ENCODE measurements at regions not wholly inside any gene's neighbourhood (a gene's known extent, or its start where the extent isn't known, plus 50 kb on each side); places are given as distances from the start of the nearest gene placed in this dataset.
"Not testable (repeated sequence)": the region's sequence is repeated elsewhere in the genome, so short reads cannot be mapped to it uniquely, and the experiment has no call there.

GRCh38 chr7:49618028-49618427 is 155.4 kb upstream of the VWC2 start:
- no peak for DNase-seq

DNA sequence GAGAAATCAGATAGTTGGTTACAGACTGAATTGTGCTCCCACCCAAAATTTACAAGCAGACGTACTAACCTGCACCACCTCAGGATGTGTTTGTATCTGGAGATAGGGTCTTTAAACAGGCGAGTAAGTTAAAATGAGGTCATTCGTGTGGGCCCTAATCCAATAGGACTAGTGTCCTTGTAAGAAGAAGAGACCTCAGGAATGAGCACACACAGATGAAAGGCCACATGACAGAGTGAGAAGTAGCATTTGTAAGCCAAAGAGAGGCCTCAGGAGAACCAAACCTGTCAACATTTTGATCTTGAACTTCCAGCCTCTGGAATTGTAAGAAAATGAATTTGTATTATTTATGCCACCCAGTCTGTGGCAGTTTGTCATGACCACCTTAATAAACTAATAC is 149.5 kb upstream of the VWC2 start:
- DNase-seq, result no peak

DNA sequence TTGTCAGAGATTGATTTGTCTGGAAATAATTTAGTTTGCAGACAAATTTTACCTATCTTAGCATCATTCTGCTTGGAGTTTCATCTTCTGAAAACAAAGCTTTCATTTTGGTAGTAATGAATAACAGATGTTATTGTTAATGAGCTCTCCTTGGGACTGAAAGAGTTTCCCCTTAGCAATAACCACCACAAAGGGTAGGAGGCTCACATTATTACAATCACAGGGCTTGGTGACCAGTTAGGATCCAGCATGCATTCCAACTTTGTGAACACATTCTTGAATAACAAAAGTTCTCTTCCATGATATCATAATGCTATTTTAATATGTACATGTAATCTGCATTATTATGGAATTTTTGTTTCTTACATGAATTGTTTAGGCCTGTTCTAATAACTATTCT is 148.8 kb upstream of the VWC2 start:
- no peak for DNase-seq

DNA sequence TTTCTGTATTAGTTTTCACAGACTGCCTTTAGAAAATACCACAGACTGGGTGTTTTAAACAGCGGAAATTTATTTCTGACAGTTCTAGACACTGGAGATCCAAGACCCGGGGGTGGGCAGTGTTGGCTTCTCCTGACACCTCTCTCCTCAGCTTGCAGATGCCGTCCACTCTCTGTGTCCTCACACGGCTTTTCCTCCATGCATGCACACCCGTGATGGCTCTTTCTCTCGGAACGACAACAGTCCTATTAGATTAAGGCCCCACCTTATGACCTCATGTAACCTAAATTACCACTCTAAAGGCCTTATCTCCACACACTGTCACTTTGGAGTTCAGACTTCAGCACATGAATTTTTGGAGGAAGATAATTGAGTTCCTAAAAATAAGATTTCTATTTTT is 142.9 kb upstream of the VWC2 start:
- DNase-seq, result no peak

- DNase-seq, result no peak
Observed at GRCh38 chr7:49631071-49631815, 142.2 kb upstream of the VWC2 start.

DNA sequence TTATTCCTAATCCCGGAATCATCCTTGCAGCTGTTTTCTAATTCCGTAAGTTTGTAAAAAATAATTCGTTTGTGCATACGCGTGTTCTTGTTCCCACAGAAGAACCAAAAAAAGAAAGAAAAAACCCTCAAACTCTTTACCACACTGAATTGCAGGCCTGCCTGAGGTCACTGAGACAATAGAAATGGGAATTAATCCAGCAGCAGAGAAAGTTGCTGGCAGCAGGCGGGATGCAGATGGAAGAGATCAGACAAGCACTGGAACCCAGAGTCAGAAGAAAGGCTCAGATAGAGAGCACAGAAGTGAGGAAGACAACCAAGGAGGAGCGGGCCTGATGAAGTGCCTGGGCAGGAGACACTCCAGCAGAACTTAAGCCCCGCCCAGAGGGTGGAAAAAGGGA is 141.5 kb upstream of the VWC2 start:
- DNase-seq, result no peak

DNA sequence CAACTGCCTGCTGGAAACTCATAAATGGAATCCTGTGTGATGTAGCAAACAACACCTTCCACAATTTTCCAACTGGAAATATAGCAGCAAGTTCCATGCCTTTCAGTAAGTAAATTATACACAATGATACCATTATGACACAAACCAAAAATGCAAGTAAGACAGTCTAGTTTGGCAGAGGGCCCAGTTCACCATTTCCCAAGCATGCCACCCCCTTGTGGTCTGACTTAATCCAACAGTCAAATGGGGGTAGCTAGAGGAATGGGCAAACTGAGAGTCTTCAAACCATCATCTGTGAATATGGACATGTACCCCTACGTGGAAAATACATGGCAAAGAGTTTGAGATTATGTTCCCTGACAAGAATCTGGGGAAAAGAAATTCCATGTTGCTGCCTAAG is 137.6 kb upstream of the VWC2 start:
- no peak for DNase-seq

DNA sequence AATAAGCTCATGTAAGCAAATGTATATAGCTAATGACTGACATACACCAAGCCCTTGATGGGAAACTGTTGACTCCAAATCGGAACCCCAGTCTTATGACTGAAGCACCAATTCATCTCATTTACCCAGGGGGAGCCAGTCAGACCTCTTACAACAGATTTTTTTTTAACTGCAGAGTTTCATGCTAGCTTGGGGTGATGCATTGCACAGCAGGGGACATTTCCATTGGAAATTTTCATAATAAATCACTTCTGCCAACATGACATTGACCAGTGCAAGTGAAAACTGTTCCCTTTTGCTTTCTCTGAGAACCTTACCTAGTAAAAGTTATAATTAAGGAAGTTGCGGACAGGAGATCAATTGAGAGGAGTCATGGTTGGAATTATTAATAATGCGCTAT is 137.0 kb upstream of the VWC2 start:
- DNase-seq, result no peak

- DNase-seq, result no peak
Observed at GRCh38 chr7:49638166-49638565, 135.3 kb upstream of the VWC2 start.

GRCh38 chr7:49639068-49639593 is 134.3 kb upstream of the VWC2 start:
- no peak for DNase-seq

DNA sequence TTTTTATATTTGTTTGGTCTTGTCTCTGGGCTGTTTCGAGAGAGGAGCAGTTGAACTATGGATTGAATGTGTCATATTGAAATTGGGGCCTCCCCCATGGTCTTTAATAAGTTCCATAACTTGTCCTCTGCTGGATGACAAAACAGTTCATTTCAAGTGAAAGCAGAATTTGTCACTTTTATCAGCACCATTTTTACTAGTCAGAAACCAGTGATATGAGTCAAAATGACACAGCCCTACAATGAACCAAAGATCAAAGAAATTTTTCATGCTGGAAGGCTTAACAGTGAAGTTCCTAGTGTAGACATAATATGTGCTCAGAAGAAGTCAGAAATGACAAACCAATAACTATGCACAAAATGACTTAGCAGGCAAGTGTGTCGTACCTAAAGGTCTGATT is 133.6 kb upstream of the VWC2 start:
- DNase-seq, result no peak

DNA sequence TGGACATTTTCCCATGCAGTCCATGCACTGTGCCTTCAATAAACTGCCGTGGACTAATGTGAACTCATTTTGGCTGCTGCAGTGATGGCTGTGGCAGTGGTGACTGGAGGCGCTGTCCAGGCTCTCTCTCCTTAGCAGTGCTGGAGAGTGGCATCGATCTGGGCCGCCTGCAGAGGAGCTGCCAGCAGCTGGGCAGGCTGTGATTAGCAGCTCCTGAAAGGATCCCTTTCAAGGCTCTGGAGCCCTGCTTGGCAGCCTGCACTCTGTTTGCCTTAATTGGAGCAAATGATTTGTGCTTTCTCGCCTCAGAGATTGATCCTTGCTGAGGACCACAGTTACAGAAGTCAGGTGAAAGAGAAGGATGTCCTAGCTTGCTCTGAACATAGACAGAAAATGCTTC is 130.1 kb upstream of the VWC2 start:
- no peak for DNase-seq

- DNase-seq, result no peak
Observed at GRCh38 chr7:49643736-49644135, 129.7 kb upstream of the VWC2 start.

DNA sequence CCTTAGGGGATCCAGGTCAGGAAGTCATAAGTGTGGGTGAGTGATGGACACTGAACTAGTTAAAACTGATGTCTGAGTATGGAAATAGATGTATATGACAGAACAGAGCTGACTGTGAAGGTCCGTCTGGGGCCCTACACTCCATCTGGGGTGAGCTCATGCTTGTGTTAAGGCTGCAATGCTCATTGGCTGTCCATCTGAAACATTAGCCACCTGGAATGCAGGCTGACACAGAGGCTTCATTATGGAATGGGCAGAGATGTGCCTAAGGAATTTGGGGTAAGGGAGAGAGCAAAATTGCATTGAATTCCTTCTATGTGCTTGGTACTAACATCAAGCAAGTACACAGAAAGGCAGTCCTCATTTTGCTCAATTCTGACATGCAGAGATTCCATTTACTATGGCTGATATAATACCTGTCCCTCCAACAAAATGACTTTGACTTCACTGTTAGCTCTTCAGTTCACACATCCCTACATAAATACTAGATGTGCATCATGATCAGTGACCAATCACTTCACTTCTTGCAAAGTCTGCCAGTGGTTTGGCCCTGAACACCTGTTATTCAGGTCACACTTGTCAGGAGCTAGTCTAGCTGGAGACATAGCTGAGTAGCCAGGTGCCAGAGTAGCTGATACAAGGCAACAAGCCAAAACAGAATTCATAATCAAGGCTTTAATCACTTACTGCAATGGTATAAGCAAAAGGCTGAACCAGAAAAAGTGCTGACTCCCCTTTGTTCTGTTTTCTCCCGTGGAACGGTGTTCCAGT is 128.9 kb upstream of the VWC2 start:
- no peak for DNase-seq

- no peak for DNase-seq
Observed at GRCh38 chr7:49645296-49645695, 128.1 kb upstream of the VWC2 start.

DNA sequence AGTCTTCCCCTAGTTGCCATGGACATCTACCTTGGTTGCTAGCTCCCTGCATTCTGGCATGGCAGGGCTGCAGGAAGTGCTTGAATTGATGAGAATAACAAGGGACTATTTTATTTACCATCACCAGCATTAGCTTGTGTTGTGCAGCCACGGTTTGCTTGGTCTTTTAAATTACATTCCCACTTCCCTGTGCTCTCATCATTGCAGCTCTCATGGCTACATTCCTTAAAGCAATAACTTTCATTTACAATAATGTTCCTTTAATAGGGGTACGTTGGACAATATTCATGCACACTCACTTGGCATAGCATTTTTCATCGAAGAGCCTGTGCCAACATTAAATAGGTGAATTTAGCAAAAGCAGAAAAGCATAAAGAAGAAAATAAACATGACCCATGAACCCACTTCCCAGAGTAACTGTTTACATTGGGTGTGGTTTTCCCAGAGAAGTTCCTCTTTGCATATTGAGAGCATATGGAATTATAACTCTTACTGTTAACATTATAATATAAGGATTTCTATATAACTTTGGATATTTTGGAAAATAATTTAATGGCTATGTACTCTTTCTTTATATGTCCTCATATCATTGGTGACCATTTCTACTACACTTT is 113.2 kb upstream of the VWC2 start:
- DNase-seq, result no peak

GRCh38 chr7:49660976-49661375 is 112.5 kb upstream of the VWC2 start:
- no peak for DNase-seq

- not testable (repeated sequence) for DNase-seq
Observed at GRCh38 chr7:49665963-49666362, 107.5 kb upstream of the VWC2 start.

- DNase-seq, result no peak
Observed at GRCh38 chr7:49666764-49667163, 106.7 kb upstream of the VWC2 start.

GRCh38 chr7:49669285-49669684 is 104.2 kb upstream of the VWC2 start:
- DNase-seq, result no peak

- DNase-seq, result no peak
Observed at GRCh38 chr7:49669692-49670260, 103.7 kb upstream of the VWC2 start.

DNA sequence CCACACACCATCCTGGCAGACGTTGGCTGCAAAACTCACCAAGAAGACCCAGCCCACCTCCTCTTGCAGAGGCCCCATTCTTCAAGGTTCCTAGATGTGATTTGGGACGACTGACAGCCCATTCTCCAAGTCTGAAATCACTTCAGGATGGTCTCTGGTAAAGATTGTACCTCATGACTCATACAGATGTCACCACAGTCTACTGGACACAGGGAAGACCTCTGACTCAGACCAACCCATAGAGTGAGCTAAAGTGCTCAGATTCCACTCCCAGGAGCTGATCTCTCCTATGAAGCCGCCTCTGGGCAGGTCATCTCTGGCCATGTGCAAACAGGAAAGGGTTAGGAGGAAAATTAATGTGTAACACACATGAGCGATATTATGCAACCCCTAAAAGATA is 102.4 kb upstream of the VWC2 start:
- no peak for DNase-seq

GRCh38 chr7:49692516-49692915 is 80.9 kb upstream of the VWC2 start:
- no peak for DNase-seq

DNA sequence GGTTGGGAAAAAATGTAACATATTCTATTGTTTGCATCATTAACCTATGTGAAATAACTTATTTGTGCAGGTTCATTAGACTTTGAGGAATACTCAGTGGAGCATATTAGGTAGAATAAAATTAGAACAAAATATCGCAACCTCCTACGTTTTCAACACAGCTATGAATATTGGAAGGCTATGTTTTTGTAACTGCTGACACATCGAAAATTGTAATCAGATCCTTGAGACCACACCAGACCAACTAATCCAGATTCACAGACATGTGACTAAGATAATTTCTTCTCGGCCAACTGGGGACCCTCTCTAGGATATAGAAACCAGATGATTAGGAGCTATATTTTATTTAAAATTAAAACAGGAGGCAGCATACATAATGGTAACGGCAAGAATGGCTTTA is 77.5 kb upstream of the VWC2 start:
- no peak for DNase-seq
